ENCODE measurements at regions not wholly inside any gene's neighbourhood (a gene's known extent, or its start where the extent isn't known, plus 50 kb on each side); places are given as distances from the start of the nearest gene placed in this dataset.

- no peak for TF ChIP-seq CTCF (IDR thresholded peaks at IDR 0.05)
- no peak for TF ChIP-seq IRF2 (CRISPR knock-in tag; IDR thresholded peaks at IDR 0.05; ENCODE audit: borderline replicate concordance, low read depth)
- TF ChIP-seq HMGXB4 (CRISPR knock-in tag; IDR thresholded peaks at IDR 0.05) = no peak
- TF ChIP-seq ETV6 (CRISPR knock-in tag; IDR thresholded peaks at IDR 0.05) = no peak
- no peak for TF ChIP-seq ATF2 (CRISPR knock-in tag; IDR thresholded peaks at IDR 0.05; ENCODE audit: borderline replicate concordance, low read depth)
- TF ChIP-seq ZNF532 (CRISPR knock-in tag; IDR thresholded peaks at IDR 0.05; ENCODE audit: borderline replicate concordance) = no peak
- TF ChIP-seq ZNF425 (CRISPR knock-in tag; conservative IDR thresholded peaks at IDR 0.05) = no peak
- no peak for TF ChIP-seq AFF4 (CRISPR knock-in tag; IDR thresholded peaks at IDR 0.05; ENCODE audit: borderline replicate concordance)
- TF ChIP-seq STAT6 (CRISPR knock-in tag; conservative IDR thresholded peaks at IDR 0.05; ENCODE audit: low read depth) = no peak
- no peak for TF ChIP-seq E2F4 (CRISPR knock-in tag; IDR thresholded peaks at IDR 0.05; ENCODE audit: borderline replicate concordance, low read depth)
Observed at GRCh38 chr4:126799971-126800574, 832.7 kb upstream of the INTU start.
